Fibroblast of the conjunctiva (primary cell): ENCODE measurements at regions not wholly inside any gene's neighbourhood (a gene's known extent, or its start where the extent isn't known, plus 50 kb on each side); places are given as distances from the start of the nearest gene placed in this dataset.
"Not testable (repeated sequence)": the region's sequence is repeated elsewhere in the genome, so short reads cannot be mapped to it uniquely, and the experiment has no call there.

Source experiments
- DNase-seq: peaks from one replicate; pipeline ENCODE4 v3.0.0-alpha.2; 2010; ENCODE audit warnings: low read depth

DNA sequence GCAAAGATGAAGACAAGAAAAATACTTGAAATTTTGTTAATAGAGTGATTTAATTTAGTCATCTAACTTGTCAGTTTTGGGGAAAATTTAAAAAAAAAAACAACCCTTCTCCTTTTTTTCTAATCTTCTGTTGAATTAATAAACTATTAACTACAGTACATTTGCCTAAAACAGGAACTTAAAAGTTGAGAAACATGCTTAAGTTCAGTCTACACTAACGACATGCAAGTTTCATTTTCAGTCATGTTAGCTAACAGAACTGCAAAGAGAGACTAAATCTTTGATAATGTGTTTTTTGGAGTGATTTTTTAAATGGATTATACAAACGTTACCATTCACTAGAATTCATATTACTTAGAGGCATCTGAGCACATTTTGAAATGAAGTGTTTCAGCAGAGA lies 71.9 kb upstream of the MBNL1 start:
- DNase-seq: no peak

DNA sequence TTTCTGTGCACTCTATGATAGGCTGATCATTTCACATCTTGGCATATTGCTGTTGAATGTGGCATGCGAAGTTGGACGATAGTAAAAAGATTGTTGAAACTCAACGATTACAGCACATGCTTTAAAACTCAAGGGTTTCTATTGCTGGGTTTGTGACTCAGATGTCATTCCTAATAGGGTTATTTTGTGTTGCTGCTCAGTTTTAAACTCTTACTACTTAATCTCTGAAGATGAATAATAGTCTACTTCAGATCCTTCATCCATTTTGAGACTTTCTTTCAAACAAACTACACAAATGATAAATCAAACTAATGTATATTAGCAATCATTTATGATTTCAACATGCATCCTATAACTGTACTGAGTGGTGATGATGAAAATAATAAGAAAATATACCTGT lies 71.3 kb upstream of the MBNL1 start:
- no peak for DNase-seq

DNA sequence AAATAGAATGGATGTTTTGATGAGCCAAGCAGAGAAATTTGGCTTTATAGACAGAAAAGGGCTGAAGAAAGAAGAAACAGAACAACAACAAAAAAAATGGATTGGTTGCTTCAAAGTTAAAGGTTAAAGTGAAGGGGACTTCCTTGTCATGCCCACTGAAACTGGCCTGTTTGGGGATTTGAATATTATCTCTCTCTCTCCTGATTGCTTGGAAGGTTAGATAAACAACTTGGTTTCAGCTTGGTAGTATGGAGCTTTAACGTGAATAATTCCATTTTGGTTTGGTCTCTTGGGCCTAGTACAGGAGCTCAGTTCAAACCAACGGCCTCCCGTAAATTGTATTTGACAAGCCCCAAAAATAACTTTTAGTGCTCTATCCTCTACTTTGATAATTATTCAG lies 70.8 kb upstream of the MBNL1 start:
- DNase-seq: no peak

DNA sequence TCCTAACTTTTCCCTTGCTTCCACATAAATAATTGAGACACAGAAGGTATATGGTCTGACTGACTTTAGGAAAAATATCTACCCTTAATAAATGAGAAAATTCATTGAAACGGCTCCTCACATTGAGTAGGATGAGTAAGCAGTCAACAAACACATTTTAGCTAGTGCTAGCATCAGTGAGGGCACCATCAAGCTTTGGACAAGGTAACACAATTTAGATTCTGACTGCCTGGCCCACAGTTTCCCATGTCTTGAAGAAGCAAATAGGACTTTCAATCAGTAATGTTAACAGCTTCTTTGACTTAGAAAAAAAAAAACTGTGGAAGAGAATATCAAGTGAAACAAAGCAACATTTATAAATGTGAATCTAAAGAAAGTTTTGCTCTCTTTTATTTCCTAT lies 70.1 kb upstream of the MBNL1 start:
- no peak for DNase-seq

DNA sequence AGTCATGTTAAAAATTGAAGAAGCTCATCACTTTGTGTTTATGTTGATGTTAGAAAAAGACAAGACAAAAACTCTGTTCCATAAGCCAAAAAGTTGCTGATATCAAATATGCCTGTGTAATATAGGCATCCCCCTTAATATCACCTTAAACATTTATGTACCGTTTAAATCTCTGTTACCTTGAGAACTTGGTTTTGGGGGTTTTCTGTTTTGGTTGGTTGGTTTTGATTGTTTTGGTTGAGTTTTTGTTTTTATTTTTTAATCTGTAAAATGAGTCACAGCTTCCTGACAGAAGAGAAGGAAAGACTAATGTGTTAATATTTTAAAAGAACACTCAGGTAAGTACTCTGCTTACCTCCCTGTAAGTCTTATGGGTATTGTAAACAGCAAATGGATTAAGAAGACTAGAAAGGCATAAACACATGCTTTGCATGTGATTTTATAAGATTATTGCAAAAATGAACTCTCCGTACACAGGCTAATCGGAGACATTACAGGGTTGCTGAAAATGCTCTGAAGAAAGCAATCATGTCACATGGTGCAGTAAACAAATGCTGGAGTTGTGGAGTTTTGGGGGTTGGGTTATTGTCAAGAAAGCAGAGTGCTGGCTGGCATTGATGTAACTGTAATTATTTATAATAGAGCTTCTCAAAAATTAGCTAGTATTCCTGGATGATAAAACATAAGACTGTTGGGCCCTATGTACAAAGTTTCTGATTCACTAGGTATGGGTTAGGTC lies 69.5 kb upstream of the MBNL1 start:
- no peak for DNase-seq

DNA sequence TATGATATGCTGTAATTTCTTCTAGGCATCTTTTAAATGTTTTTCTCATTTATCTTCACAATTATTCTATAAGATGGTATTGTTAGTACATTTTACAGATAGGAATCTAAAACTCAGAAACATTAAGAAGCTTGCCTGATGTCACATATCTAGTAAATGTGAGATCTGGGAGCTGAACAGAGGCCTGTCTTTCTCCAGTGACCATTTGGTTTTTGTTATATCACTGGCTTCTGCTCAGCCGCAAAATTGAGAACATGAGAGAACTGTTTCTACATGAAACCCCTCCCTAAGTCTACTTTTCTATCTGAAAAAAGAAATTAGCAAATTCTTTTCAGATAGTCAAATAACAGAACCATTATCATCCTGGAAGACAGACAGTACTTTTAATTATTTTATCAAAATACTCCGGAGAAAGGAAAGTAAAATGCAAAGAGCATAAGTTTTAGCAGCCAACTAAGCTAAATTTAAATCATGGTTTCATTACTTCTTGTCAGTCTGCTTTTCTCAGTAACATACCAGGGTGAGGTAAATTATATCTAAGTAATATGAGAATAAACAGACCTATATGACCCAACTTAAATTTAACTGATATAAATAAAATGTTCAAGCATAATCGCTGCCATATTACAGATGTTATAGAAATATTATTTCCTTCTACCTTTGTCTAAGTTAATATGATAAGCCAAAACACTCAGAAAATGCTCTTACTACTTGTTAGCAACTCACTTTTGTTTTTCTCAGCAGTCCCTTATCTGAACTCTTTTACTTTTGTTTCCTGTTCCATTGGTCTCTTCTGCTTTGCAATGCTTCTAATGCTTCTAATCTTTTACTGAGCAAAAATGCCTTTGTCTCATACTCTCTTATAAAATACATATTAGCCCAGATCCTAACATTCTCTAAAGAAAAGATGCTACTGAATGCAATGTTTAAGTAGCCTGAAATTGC lies 68.0 kb upstream of the MBNL1 start:
- DNase-seq: no peak

DNA sequence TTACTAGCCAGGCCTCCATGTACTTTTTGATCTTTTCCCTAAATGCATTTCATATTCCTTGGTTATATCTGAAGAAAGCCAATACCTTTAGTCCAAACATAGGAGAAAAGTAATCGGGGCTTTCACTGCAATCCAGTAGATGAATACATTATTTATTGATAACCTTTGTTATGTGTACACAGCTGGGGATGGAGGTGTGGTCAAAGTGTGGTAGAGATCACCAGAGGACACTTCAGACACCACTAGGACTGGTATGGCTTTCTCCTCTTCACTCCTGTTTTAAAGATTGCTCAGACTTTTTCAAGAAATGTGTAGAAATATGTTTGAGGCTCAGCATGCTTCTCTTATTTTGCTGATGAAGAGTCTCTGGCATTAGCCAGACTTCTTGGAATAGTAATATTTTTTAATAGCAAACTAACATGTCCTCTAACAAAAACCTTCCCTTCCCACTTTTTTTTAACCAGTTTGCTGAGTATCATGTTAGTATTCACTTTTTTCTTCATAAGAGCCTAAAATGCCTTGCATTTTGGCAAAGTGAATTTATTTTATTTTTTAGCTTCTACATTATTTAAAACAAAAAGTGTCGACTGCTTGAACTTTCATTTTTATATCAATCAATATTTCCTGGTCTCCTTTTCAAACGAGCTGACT lies 65.6 kb upstream of the MBNL1 start:
- DNase-seq: no peak

DNA sequence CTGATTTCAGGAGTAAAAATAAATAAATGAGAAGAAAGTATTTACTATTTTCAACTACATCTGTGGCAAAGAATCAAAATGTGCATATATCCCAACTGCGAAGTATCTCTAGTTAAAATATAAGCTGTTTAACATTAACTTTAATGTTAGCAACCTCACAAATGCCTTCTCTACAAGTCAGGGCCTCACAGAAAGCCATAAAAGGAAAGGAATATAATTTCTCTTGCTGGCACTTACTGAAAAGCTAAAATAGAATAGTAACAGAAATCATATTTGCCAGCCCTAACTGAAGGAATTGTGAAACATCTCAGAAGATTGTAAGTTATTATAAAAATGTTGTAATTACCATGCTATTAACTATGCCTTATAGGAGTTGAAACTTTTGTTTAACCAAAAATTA lies 65.1 kb upstream of the MBNL1 start:
- no peak for DNase-seq

DNA sequence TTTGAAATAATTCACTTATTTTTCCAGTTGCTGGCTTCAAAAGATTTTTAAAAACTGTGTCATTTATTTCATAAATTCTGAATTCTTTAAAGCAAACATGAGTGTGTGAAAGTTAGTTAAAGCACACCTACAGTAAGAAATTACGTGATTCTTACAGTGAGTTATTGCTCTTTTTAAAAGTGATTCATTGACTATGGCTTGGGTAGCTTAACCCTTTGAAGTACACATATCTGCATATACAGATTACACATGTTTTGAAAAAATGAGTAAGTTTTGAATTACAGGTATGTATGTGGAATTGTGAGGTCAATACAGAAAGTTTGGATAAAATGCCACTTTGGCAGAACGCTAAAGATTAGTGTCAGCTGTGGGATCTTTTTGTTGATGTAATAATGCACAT lies 64.5 kb upstream of the MBNL1 start:
- DNase-seq: no peak

DNA sequence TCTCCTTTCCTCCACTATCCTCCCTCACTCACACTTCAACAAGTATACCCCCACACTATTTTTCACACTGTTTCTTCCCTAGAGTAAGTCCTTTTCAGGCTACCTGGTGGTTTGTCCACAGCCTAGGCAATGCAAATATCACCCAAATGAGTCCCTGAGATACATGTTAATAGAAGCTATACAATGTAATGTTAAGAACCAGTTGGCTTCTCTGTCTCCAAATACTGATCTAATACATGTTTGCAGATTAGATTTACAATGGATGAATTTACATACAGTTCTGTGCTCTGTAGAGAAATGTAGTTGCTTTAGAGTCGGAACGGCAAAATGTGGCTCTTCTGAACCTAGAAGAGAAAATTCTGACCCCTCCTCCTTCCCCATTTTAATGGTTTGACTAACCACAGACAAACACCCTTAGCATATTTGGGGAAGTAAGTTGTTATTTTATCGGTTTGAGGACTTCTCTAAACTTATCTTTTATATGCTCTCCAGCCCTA lies 63.6 kb upstream of the MBNL1 start:
- no peak for DNase-seq

DNA sequence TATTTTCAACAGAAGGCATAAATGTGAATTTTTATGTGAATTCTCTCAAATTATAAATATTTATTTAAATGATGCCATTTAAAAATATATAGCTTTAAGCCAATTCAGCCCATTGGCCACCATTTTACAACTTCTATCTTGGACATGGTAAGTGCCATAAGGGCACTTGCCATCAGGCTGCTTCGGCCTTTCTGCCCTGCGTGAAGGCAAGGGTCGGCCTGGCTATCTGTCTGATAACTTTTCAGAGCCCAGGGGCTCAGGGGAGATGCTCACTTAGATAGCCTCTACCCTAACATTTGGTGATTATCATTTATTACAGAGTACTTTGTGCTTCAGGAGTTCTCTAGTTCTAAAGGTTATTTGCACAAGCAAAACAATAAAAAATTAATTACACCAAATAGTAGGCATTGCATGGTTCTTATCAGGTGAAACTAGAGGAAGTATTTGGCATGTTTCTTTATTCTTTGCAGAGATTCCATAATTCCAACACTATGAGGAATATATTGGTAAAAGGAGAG lies 62.4 kb upstream of the MBNL1 start:
- no peak for DNase-seq

DNA sequence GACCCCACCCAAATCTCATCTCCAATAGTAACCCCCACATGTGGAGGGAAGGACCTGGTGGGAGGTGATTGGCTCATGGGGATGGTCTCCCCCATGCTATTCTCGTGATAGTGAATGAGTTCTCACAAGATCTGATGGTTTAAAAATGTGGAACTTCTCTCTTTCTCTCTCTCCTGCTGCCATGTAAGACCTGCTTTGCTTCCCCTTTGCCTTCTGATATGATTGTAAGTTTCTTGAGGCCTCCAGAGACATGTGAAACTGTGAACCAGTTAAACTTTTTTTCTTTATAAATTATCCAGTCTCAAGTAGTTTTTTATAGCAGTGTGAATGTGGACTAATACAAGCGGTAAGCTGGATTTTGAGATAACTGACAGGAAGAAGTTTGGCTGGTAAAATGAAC lies 60.3 kb upstream of the MBNL1 start:
- DNase-seq: no peak

DNA sequence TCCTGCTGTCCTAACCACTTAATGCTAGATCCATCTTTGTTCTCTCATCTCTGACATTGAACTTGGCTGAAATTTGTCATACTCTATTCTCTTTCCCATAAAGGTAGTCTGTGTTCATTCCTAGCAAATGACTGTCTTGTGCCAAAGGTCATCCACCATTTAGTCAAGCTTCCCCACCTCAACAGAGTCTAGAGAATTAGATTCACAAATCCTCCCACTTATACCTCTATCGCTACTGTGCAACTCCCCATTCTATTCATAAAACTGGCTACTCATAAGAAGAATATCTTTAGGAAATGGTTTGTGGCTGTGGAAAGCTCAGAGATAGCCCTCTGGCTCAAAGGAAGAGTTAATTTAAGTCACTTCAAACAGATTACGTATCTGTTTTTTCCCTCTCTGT lies 59.7 kb upstream of the MBNL1 start:
- DNase-seq: no peak

DNA sequence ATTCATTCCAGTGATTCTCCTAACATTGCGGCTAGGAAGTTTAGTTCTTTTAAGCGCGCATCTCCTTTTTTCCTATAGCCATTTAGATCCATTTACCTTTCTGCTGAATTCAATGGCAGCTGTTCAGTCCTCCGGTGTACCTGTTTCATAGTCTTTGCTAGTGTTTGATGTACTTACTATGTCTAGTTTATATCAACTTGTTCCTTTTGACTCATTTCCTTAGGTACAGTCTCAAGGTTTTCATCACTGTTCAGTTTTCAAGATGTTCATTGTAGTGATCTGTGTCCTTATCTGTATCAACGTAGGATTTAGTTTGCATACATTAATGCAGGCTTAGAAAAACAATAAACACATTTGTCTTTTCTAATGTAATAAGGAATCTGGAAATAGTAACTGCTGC lies 59.0 kb upstream of the MBNL1 start:
- DNase-seq: no peak

DNA sequence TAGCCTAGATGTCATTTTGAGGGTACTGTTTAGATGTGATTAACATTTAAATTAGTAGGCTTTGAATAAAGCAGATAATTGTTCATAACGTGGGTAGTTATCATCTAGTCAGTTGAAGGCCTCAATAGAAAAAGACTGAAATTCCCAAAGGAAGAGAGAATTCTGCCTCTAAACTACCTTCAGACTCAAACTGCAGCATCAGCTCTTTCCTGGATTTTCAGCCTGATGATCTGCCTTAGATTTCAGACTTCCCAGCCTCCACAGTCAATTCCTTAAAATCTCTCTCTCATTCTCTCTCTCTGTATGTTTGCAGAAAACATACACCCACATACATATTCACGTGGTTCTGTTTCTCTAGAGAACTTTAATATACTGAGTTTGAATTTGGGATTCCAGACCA lies 58.0 kb upstream of the MBNL1 start:
- DNase-seq: no peak

DNA sequence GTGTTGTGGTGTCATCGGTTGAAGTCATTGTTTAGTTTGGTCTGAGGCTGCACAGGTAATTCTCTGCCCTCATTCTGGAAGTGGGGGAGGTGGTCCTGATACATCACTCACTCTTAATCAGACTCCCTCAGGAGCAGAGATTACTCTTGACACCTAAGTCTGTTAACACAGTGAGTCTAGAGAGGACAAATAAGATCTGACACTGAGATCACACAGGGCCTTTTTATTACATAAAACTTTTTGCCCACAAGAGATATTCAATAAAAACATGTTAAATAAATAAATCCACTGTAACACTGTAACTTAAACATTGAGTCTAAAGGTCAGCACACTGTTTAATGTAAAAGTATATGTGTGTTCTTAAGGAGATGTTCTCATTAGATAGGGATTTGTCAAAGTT lies 57.1 kb upstream of the MBNL1 start:
- no peak for DNase-seq

DNA sequence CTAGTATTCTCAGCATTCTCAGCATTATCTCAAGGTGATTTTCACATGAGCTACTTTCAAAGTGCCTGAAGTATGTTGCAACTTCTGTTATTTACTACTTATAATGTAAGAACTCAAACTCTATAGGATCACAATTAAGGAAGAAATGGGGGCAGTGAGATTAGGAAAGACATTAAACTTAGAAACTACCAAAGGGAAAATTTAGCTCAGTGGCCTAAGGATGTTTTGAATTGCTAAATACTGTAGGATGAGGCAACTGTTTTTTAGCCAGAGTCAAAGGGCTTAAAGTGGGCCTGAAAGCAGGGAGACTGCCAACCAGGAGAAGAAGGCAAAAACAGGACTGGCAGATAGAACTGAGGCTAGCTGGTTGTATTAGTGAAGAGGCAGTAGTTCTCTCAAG lies 55.5 kb upstream of the MBNL1 start:
- DNase-seq: no peak

DNA sequence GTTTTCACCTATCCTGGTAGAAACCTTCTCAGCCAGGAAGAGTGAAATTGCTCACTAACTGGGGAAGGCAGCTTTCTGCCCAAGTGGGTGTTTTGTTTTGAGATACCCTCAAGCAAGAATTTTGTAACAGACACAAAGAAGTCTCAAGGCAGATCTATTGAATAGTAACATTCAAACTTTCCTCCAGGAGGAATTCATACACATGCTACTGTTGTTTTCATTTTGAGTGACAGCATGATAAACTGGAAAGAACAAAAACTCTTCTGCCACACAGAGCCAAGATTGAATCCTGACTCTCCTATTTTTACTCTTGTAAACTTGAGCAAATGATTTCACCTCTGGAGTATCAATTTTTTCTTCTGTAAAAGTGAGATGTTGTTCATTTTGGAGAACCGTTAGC lies 54.8 kb upstream of the MBNL1 start:
- no peak for DNase-seq

DNA sequence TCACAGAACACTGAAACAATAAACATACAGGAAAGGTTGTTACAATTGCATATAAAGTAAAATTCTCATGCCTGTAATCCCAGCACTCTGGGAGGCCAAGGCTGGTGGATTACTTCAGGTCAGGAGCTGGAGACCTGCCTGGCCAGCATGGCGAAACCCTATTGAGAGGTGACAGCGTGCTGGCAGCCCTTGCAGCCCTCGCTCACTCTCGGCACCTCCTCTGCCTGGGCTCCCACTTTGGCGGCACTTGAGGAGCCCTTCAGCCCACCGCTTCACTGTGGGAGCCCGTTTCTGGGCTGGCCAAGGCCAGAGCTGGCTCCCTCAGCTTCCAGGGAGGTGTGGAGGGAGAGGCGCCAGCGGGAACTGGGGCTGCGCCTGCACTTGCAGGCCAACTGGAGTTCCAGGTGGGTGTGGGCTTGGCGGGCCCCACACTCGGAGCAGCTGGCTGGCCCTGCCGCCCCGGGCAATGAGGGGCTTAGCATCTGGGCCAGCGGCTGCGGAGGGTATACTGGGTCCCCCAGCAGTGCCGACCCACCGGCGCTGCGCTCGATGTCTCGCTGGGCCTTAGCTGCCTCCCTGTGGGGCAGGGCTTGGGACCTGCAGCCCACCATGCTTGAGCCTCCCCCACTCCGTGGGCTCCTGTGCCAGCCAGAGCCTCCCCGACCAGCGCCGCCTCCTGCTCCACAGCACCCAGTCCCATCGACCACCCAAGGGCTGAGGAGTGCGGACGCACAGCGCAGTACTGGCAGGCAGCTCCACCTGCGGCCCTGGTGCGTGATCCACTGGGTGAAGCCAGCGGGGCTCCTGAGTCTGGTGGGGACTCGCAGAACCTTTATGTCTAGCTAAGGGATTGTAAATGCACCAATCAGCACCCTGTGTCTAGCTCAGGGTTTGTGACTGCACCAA lies 51.5 kb upstream of the MBNL1 start:
- DNase-seq: not testable (repeated sequence)

DNA sequence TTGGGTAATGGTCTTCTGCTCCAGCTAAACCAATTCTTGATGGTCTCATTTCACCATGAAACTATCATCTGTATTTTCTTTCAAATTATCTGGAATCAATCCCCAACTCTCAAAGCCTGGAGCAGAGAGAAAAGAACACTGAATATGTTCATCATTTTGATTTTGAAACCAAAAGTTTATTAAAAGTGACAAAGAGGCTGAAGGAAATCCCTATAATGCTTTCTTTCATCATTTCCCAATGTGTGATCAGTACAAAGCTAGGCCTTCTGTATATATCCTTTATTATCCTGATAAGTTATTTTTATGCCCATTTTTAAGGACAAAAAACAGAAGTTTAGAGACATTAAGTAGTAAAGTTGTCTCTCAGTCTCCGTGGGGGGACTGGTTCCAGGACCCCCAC lies 50.1 kb upstream of the MBNL1 start:
- no peak for DNase-seq
